ENCODE measurements at regions not wholly inside any gene's neighbourhood (a gene's known extent, or its start where the extent isn't known, plus 50 kb on each side); places are given as distances from the start of the nearest gene placed in this dataset.

GRCh38 chr11:115900111-115900510, 395.9 kb upstream of the CADM1 start:
- Histone ChIP-seq H3K4me3 (ENCODE audit: low read depth in 1 of 3, low read length in 3 of 3) (no peak overlapping the region), H3K36me3 (ENCODE audit: control insufficient read depth in 4 of 4, insufficient read depth in 3 of 4, low read depth in 1 of 4, low read length in 3 of 4) (no peaks in the 10 kb centered on the region), H3K9ac (ENCODE audit: low read depth in 1 of 2, low read length in 2 of 2) (no peak overlapping the region), H3K4me1 (ENCODE audit: control insufficient read depth in 4 of 4, insufficient read depth in 4 of 4, low read length in 3 of 4) (no peaks in the 10 kb centered on the region), H3K27me3 (ENCODE audit: control insufficient read depth in 4 of 4, insufficient read depth in 4 of 4, low read length in 3 of 4) (peaks cover 0 to 4% (median 0%) of the 10 kb centered on the region in 4 donors), H3K27ac (ENCODE audit: low read depth in 1 of 2, low read length in 2 of 2) (no peak overlapping the region), H3K9me3 (ENCODE audit: control insufficient read depth in 4 of 4, low read length in 3 of 4) (no peaks in the 10 kb centered on the region)
- TF ChIP-seq MAX (IDR thresholded peaks at IDR 0.05): no peak
- TF ChIP-seq JUND (IDR thresholded peaks at IDR 0.05): no peak
- no peak for TF ChIP-seq RXRA (IDR thresholded peaks at IDR 0.05)
- no peak for TF ChIP-seq HNF4G (IDR thresholded peaks at IDR 0.05)
- TF ChIP-seq TAF1 (conservative IDR thresholded peaks at IDR 0.05): no peak
- DNase-seq (ENCODE audit: low spot score): no peak
- 90% methylated on average over 10 of the region's 10 CpGs for WGBS

GRCh38 chr11:115897707-115898106, 393.5 kb upstream of the CADM1 start:
- no peak for DNase-seq (ENCODE audit: low spot score)
- H3K9me3 ChIP-seq (ENCODE audit: control insufficient read depth in 4 of 4, low read length in 3 of 4): no peaks in the 10 kb centered on the region
- H3K27me3 ChIP-seq (ENCODE audit: control insufficient read depth in 4 of 4, insufficient read depth in 4 of 4, low read length in 3 of 4): no peaks in the 10 kb centered on the region
- no peak overlapping the region for H3K27ac ChIP-seq (ENCODE audit: low read depth in 1 of 2, low read length in 2 of 2)
- H3K9ac ChIP-seq (ENCODE audit: low read depth in 1 of 2, low read length in 2 of 2): no peak overlapping the region
- no peaks in the 10 kb centered on the region for H3K4me1 ChIP-seq (ENCODE audit: control insufficient read depth in 4 of 4, insufficient read depth in 4 of 4, low read length in 3 of 4)
- no peaks in the 10 kb centered on the region for H3K36me3 ChIP-seq (ENCODE audit: control insufficient read depth in 4 of 4, insufficient read depth in 3 of 4, low read depth in 1 of 4, low read length in 3 of 4)
- WGBS: 58% methylated on average over 4 of the region's 4 CpGs
- H3K4me3 ChIP-seq (ENCODE audit: low read depth in 1 of 3, low read length in 3 of 3): no peak overlapping the region
- TF ChIP-seq YY1 (IDR thresholded peaks at IDR 0.05): no peak
- no peak for TF ChIP-seq TAF1 (conservative IDR thresholded peaks at IDR 0.05)
- TF ChIP-seq FOXA1 (IDR thresholded peaks at IDR 0.05): no peak
- no peak for TF ChIP-seq GABPA (IDR thresholded peaks at IDR 0.05 in 1 of 2, conservative IDR thresholded peaks at IDR 0.05 in 1 of 2)
- no peak for TF ChIP-seq RXRA (IDR thresholded peaks at IDR 0.05)
- TF ChIP-seq MAX (IDR thresholded peaks at IDR 0.05): no peak
- no peak for TF ChIP-seq HNF4G (IDR thresholded peaks at IDR 0.05)
- TF ChIP-seq ATF3 (IDR thresholded peaks at IDR 0.05): no peak
- no peak for TF ChIP-seq NR2F2 (IDR thresholded peaks at IDR 0.05)
- no peak for TF ChIP-seq FOXA2 (IDR thresholded peaks at IDR 0.05)
- TF ChIP-seq JUND (IDR thresholded peaks at IDR 0.05): no peak
- TF ChIP-seq HNF4A (conservative IDR thresholded peaks at IDR 0.05): no peak
- no peak for TF ChIP-seq RAD21 (IDR thresholded peaks at IDR 0.05)
- TF ChIP-seq REST (IDR thresholded peaks at IDR 0.05): no peak
- TF ChIP-seq CTCF (IDR thresholded peaks at IDR 0.05; ENCODE audit: low read depth, low read length, missing input control): no peak
- TF ChIP-seq ZBTB33 (IDR thresholded peaks at IDR 0.05): no peak
- no peak for TF ChIP-seq SP1 (IDR thresholded peaks at IDR 0.05)
- no peak for TF ChIP-seq EGR1 (IDR thresholded peaks at IDR 0.05; ENCODE audit: low read depth in 2 of 2)
